Neuron (in vitro differentiated cells): ENCODE measurements at regions not wholly inside any gene's neighbourhood (a gene's known extent, or its start where the extent isn't known, plus 50 kb on each side); places are given as distances from the start of the nearest gene placed in this dataset.

Source experiments
- H2AFZ ChIP-seq: one replicate; pipeline ENCODE4 v1.6.1; 2013; ENCODE audit warnings: low read depth, mild to moderate bottlenecking, inconsistent platforms, low read length, moderate library complexity
- H3K27me3 ChIP-seq: one replicate; pipeline ENCODE4 v1.6.1; 2013; ENCODE audit warnings: low read length; ENCODE audit not compliant: insufficient read depth
- H3K36me3 ChIP-seq: one replicate; pipeline ENCODE4 v1.6.1; 2013; ENCODE audit warnings: low read length; ENCODE audit not compliant: insufficient read depth
- H3K4me1 ChIP-seq: one replicate; pipeline ENCODE4 v1.6.1; 2013; ENCODE audit warnings: low read length; ENCODE audit not compliant: insufficient read depth
- H3K4me3 ChIP-seq: 2 replicates; pipeline ENCODE4 v1.5.1; 2013; ENCODE audit warnings: mild to moderate bottlenecking, low read length, moderate library complexity
- H3K9me3 ChIP-seq: one replicate; pipeline ENCODE4 v1.6.1; 2013; ENCODE audit warnings: low read length

DNA sequence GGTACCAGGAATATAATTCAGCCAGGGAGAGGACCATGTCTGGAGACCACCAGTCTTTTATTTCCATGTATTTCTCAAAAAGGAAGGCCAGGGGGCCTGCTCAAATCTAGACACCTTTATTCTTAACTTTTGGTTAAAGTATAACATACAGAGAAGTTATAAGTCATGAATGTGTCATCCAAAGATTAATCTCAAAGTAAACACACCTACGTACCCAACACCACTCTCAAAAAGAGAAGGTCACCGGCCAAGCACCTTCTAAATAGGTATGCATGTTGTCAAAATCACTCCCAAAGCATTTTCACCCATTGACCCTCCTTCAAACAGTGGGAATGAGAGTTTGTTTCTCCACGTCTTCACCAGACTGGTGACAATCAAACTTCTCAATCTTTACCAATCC is 60.0 kb upstream of the FZD10 start:
- peaks cover 12% of the 10 kb centered on the region for H3K4me1 ChIP-seq
- no peak overlapping the region for H3K4me3 ChIP-seq
- peaks cover 4% of the 10 kb centered on the region for H3K27me3 ChIP-seq
- H3K9me3 ChIP-seq = no peaks in the 10 kb centered on the region
- no peaks in the 10 kb centered on the region for H3K36me3 ChIP-seq
- H2AFZ ChIP-seq = no peak overlapping the region

DNA sequence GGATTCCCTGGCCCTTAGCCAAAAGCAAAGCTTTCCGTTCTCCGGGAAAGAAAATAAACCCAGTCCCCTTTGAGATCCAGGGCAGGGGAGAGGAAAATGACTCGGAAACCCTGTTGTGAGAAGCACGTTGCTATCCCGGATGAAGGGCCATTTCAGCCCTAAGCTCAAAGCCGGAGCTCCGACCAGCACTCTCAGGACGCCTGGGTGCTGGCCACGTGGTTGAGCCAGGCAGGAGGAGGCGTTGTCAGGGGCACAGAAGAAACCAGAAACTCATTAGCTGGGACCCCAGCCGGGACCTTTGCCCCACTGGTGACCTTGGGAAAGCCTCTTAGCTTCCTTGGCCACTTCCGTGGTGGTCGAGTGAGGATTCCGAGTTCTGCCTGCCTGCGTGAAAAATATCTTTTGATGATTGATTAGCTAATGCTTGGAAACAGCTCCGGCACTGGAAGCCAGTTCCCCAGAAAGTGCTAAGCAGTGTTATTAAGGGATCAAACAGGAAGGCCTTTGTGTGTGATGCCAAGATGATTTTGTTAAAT is 57.6 kb upstream of the FZD10 start:
- Histone ChIP-seq H3K4me3 (no peak overlapping the region), H3K4me1 (peaks cover 12% of the 10 kb centered on the region), H3K9me3 (no peaks in the 10 kb centered on the region), H2AFZ (peak overlapping the region; percentile 33), H3K27me3 (peaks cover 4% of the 10 kb centered on the region), H3K36me3 (no peaks in the 10 kb centered on the region)

DNA sequence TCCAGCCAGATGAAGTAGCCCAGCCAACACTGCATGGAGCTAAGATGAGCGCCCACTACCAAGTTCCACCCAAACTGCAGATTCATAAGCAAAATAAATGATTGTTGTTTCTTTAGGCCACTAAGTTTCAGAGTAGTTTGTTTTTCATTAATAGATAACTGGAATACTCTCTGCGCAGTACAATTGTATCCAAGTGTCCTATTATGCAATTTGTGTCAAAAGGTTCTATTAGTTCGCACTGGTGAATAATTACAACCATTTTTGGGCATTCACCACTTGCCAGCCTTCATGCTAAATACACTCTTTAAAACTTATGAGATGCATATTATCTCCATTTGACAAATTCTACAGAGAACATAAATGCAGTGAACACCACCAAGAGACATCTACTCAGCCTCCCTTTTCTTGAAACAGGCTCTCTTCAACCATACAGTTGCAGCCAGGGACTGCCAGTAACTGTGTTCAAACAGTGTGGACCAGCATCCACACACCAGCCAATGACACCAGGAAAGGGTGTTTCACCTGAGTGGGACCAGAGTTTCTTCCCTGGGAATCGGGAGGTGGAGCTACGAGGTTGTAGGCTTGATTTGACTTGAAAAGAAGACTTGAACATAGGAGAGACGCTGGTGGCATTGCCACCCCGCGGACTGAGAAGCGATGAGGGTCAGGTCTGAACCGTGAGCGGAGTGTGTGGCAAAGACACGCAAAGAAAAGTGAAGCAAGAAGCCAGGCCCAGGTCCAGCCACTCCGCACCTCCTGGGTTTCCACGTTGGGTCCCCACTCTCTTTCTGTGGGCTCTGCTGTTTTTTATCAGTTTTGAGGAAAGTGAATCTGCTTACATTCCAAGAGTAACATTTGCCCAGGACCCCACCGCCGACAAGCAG is 53.0 kb upstream of the FZD10 start:
- Histone ChIP-seq H3K9me3 (no peaks in the 10 kb centered on the region), H2AFZ (no peak overlapping the region), H3K4me1 (peaks cover 4% of the 10 kb centered on the region), H3K36me3 (no peaks in the 10 kb centered on the region), H3K27me3 (no peaks in the 10 kb centered on the region), H3K4me3 (no peak overlapping the region)

DNA sequence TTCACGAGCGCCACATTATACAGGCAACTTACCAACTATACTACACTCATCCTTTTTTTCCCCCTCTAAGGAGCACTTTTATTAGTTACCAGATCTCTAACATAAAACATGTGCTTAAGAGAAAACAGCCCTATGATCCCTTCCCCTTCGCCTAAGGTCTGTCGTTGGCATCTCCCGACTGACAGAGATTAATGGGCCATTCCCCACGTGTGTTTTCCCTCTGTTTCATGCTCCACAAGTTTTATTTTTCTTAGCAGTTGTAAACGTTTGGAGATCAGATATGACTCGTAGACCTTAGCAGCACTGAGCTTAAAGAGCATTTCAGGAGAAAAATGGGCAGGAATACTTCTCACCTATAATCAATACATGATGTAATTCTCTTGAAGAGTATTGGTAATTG is 51.4 kb upstream of the FZD10 start:
- no peak overlapping the region for H3K4me3 ChIP-seq
- H3K36me3 ChIP-seq = no peaks in the 10 kb centered on the region
- H3K27me3 ChIP-seq = peaks cover 3% of the 10 kb centered on the region
- H2AFZ ChIP-seq = no peak overlapping the region
- no peaks in the 10 kb centered on the region for H3K9me3 ChIP-seq
- H3K4me1 ChIP-seq = no peaks in the 10 kb centered on the region

DNA sequence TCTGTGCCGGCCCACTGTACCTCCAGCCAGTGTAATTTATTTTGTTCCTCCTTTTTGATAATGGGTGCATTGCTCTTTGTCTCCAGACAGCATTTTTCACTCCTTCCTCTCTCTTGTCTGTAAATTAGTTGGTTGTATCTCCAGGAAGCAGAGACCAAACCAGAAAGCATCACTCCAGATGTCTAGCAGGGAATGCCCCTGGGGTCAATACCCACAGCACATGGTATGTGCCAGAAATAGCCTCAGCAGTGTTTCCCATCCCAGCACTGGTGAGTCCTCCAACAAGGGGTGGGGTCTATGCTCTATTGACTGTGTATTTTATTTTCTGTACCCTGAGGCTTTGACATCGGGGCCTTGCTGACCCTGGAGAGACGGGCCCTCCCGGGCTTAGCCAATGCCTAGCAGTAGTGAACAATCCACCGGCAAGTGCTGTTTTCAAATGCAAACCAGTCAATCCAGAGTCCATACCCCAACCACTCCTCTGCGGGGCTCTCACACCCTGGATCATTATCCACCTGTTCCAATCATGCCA is 50.2 kb upstream of the FZD10 start:
- H3K9me3 ChIP-seq = no peaks in the 10 kb centered on the region
- H3K36me3 ChIP-seq = no peaks in the 10 kb centered on the region
- H3K4me3 ChIP-seq = no peak overlapping the region
- no peaks in the 10 kb centered on the region for H3K4me1 ChIP-seq
- H3K27me3 ChIP-seq = peaks cover 3% of the 10 kb centered on the region
- H2AFZ ChIP-seq = no peak overlapping the region
